22Rv1 (cell line): ENCODE measurements at regions not wholly inside any gene's neighbourhood (a gene's known extent, or its start where the extent isn't known, plus 50 kb on each side); places are given as distances from the start of the nearest gene placed in this dataset.

ENCODE experiments used
- CTCF ChIP-seq: fragments of 450-650 bp; IDR thresholded peaks from 2 replicates; pipeline ENCODE4 v1.5.1; 2017; ENCODE audit warnings: mild to moderate bottlenecking
- ZFX ChIP-seq: fragments of 450-650 bp; IDR thresholded peaks from 2 replicates; pipeline ENCODE4 v1.6.1; 2017; ENCODE audit warnings: antibody characterized with exemption, borderline replicate concordance

GRCh38 chr4:22593933-22594332, 78.1 kb upstream of the ADGRA3 start:
- no peak for TF ChIP-seq CTCF
- no peak for TF ChIP-seq ZFX
